PC-9 (cell line): ENCODE measurements at regions not wholly inside any gene's neighbourhood (a gene's known extent, or its start where the extent isn't known, plus 50 kb on each side); places are given as distances from the start of the nearest gene placed in this dataset.
"Not testable (repeated sequence)": the region's sequence is repeated elsewhere in the genome, so short reads cannot be mapped to it uniquely, and the experiment has no call there.

ENCODE experiments used
- CTCF ChIP-seq: fragments of 200-600 bp; sonication (generic); conservative IDR thresholded peaks from 2 replicates; pipeline ENCODE4 v1.6.1; 2017; ENCODE audit warnings: mixed run types, antibody characterized with exemption, mild to moderate bottlenecking, moderate library complexity
- EZH2 ChIP-seq: fragments of 200-600 bp; sonication (generic); IDR thresholded peaks from 2 replicates; pipeline ENCODE4 v1.8.0; 2017; ENCODE audit warnings: antibody characterized with exemption, low read depth

GRCh38 chr4:126771618-126772017, 861.1 kb upstream of the INTU start:
- TF ChIP-seq CTCF, EZH2: not testable (repeated sequence)
